Progenitor cell of endocrine pancreas (in vitro differentiated cells): ENCODE measurements at regions not wholly inside any gene's neighbourhood (a gene's known extent, or its start where the extent isn't known, plus 50 kb on each side); places are given as distances from the start of the nearest gene placed in this dataset.

ENCODE experiments used
- DNase-seq: peaks from one replicate; pipeline ENCODE4 v3.0.0; 2021; ENCODE audit warnings: low spot score; ENCODE audit not compliant: unreplicated experiment
- H3K27ac Mint-ChIP-seq: 2 replicates; pipeline ENCODE4 v1.8.0; 2021; ENCODE audit warnings: mild to moderate bottlenecking, moderate library complexity, mixed read lengths
- H3K27me3 Mint-ChIP-seq: 2 replicates; pipeline ENCODE4 v1.8.0; 2021; ENCODE audit warnings: mixed read lengths
- H3K36me3 Mint-ChIP-seq: 2 replicates; pipeline ENCODE4 v1.8.0; 2022; ENCODE audit warnings: mixed read lengths; ENCODE audit not compliant: insufficient read depth
- H3K4me1 Mint-ChIP-seq: 2 replicates; pipeline ENCODE4 v1.8.0; 2021; ENCODE audit warnings: low read depth, mixed read lengths
- H3K4me3 Mint-ChIP-seq: 2 replicates; pipeline ENCODE4 v1.8.0; 2021; ENCODE audit warnings: low read depth, mild to moderate bottlenecking, moderate library complexity, mixed read lengths
- H3K9me3 Mint-ChIP-seq: 2 replicates; pipeline ENCODE4 v1.8.0; 2021; ENCODE audit warnings: low read depth, mixed read lengths
- TF ChIP-seq, protein P1 (sequence below): fragments of 200-600 bp; sonication (generic); IDR thresholded peaks from one replicate; pipeline ENCODE4 v1.5.0; 2021; ENCODE audit warnings: antibody characterized with exemption, mild to moderate bottlenecking; ENCODE audit not compliant: unreplicated experiment

DNA sequence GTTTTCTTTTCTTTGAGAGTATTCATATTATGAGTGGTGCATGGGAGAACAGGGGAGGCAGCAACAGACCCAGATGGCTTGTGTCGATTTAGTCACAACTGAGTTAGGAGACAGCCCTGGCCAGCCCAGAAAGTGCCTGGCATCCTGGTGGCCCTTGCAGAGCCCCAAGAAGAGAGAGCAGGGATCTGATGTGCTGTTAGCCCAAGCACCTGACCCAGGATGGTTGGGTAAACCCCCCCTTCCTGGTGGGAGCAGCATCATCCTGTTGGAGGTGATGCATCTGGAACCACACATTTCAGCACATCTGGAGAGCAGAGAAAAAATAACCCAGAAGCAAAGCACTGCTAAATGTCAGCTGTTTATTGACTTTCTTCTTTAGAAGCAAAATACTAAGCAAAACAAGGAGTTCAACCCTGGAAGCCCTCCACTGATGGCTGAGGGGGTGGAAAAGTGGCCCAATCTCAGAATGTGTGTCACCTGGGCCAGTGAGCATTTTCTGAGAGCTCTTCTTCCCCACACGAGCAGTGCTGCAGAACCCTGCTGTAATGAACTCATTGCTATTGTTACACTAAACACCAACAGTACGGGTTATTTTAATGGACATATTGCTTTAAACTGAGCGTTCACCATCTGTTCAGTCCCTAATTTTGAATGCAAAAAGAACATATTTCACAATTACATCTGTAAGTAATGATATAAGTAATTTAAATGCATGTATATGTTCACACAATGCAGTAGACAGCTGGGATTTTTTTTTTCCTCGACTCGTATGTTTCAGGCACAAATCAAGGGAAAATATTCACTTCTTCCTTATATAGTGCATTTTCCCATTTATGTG is 100.6 kb upstream of the SMIM21 start:
- TF ChIP-seq, protein P1, sequence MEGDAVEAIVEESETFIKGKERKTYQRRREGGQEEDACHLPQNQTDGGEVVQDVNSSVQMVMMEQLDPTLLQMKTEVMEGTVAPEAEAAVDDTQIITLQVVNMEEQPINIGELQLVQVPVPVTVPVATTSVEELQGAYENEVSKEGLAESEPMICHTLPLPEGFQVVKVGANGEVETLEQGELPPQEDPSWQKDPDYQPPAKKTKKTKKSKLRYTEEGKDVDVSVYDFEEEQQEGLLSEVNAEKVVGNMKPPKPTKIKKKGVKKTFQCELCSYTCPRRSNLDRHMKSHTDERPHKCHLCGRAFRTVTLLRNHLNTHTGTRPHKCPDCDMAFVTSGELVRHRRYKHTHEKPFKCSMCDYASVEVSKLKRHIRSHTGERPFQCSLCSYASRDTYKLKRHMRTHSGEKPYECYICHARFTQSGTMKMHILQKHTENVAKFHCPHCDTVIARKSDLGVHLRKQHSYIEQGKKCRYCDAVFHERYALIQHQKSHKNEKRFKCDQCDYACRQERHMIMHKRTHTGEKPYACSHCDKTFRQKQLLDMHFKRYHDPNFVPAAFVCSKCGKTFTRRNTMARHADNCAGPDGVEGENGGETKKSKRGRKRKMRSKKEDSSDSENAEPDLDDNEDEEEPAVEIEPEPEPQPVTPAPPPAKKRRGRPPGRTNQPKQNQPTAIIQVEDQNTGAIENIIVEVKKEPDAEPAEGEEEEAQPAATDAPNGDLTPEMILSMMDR: no peak
- Mint-ChIP-seq H3K4me1 (no peaks in the 10 kb centered on the region), H3K27ac (no peak overlapping the region), H3K27me3 (peaks cover 19% of the 10 kb centered on the region), H3K9me3 (no peaks in the 10 kb centered on the region), H3K4me3 (no peak overlapping the region), H3K36me3 (no peaks in the 10 kb centered on the region)
- DNase-seq: no peak

DNA sequence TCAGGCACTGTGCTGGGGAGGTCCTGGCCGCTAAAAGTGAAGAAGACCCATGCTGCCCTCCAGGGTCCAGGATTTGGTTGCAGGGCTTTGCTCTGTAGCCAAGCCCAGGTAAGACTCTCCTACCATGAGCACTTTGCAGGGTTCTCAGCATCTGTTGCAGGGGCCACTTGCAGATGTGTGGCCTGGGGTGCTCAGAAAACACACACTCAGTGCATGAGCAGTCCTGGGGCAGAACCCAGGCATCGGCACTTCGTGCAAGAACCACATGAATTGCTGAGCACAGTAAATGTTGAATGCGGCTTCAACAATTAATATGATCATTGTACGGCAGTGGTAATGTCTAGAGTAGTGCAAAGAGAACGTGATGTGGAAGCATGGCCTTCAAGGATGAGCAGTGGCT is 98.5 kb upstream of the SMIM21 start:
- TF ChIP-seq, protein P1: no peak
- no peak for DNase-seq
- Mint-ChIP-seq H3K4me1 (no peaks in the 10 kb centered on the region), H3K36me3 (no peaks in the 10 kb centered on the region), H3K4me3 (no peak overlapping the region), H3K27ac (no peak overlapping the region), H3K27me3 (peaks cover 16% of the 10 kb centered on the region), H3K9me3 (no peaks in the 10 kb centered on the region)

DNA sequence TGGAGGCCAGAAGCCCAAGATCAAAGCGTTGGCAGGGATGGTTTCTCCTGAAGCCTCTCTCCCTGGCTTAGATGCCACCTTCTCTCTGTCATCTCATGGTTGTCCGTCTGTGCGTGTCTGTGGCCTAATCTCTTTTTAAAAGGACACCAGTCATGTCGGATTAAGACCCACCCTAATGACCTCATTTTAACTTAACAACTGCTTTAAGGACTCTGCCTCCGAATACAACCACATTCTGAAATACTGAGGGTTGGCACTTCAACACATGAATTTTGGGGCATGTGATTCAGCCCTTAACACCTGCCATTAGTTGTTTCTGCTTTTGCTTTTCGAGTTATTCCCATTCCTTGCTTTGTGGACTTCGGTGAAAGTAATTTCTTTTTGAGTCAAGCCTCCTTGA is 97.8 kb upstream of the SMIM21 start:
- no peak for DNase-seq
- Mint-ChIP-seq H3K36me3 (no peaks in the 10 kb centered on the region), H3K27me3 (peaks cover 16% of the 10 kb centered on the region), H3K4me1 (no peaks in the 10 kb centered on the region), H3K4me3 (no peak overlapping the region), H3K27ac (no peak overlapping the region), H3K9me3 (no peaks in the 10 kb centered on the region)
- TF ChIP-seq, protein P1: no peak

DNA sequence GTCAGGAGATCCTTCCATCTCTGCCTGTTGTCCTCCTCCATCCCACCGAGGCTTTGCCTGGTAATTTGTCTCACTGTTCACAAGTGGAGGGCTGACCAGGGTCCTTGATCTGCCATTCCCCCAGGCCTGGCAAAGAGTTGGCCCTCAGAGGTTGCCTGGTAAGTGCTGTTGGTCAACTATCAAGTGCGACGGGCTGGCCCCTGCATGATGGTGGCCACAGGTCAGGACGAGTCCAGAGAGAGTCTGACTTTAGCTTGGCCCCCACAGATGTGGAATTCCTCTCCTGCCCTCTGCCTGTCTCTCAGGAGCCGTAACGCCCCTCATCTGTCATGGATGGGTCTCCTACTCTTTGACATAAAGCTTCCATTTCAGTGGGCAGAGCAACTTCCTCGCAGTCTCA is 97.3 kb upstream of the SMIM21 start:
- no peak overlapping the region for H3K27ac Mint-ChIP-seq
- H3K27me3 Mint-ChIP-seq: peaks cover 16% of the 10 kb centered on the region
- TF ChIP-seq, protein P1: no peak
- no peaks in the 10 kb centered on the region for H3K36me3 Mint-ChIP-seq
- no peaks in the 10 kb centered on the region for H3K9me3 Mint-ChIP-seq
- H3K4me3 Mint-ChIP-seq: no peak overlapping the region
- no peak for DNase-seq
- no peaks in the 10 kb centered on the region for H3K4me1 Mint-ChIP-seq

DNA sequence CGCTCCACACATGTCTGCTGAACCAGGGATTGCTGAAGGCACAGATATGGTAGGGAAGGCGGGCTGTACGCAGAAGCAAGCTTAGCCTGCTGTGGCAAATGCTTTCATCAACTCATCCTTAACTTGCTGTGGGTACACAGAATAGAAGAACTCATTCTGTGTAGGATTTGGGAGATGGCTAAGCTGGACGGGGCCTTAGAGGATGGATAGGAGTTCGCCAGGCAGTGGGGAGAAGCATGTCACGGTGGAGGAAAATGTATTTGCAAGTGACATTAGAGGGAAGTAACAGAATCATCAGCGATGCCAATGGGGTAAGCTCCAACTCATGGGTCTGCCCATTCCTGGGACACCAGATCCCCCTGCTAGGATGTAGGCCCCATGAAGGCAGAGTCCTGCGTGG is 96.7 kb upstream of the SMIM21 start:
- TF ChIP-seq, protein P1: no peak
- Mint-ChIP-seq H3K27me3 (peaks cover 16% of the 10 kb centered on the region), H3K27ac (no peak overlapping the region), H3K4me3 (no peak overlapping the region), H3K36me3 (no peaks in the 10 kb centered on the region), H3K9me3 (peaks cover 4% of the 10 kb centered on the region), H3K4me1 (no peaks in the 10 kb centered on the region)
- DNase-seq: no peak
